HepG2 (cell line): ENCODE measurements at regions not wholly inside any gene's neighbourhood (a gene's known extent, or its start where the extent isn't known, plus 50 kb on each side); places are given as distances from the start of the nearest gene placed in this dataset.

Experiments used
- ATAC-seq: fragments of 200-7000 bp; cut with Tn5 transposase; 3 replicates; pipeline ENCODE4 v1.9.1; 2020; ENCODE audit warnings: mild to moderate bottlenecking, moderate library complexity
- BruUV-seq: library from RNA; stranded (reverse); fragments of 400-500 nt; replicated peaks from 2 replicates; lab custom pipeline; 2021; lab: Mats Ljungman, UMichigan
- CTCF ChIA-PET: fragments of 300-600 bp; formaldehyde crosslinking; extraction: SDS; loops from one replicate; lab custom pipeline; 2021; ENCODE audit warnings: low total read pairs, inconsistent platforms, low intra/inter-chr PET ratio; lab: Yijun Ruan, JAX
- POLR2A ChIA-PET: fragments of 350-600 bp; sonication (Branson Sonifier 250); formaldehyde crosslinking; loops from one replicate; lab custom pipeline; 2020; ENCODE audit warnings: antibody characterized with exemption, inconsistent platforms; lab: Yijun Ruan, JAX
- DNase-seq: peaks from one replicate; pipeline ENCODE4 v3.0.0-alpha.2; 2015; ENCODE audit warnings: low spot score
- FAIRE-seq: peaks from 3 replicates; lab custom pipeline; 2011; peaks lifted over from hg19 to GRCh38; lab: Jason Lieb, UNC
- H2AFZ ChIP-seq: one replicate; pipeline ENCODE4 v1.6.1; 2011; ENCODE audit warnings: low read length, inconsistent platforms
- H3K27ac ChIP-seq: fragments of 300-600 bp; 3 replicates; pipeline ENCODE4 v1.8.0; 2011; ENCODE audit warnings: mixed run types, mild to moderate bottlenecking, mixed read lengths, low read length, inconsistent platforms; ENCODE audit not compliant: insufficient read depth; ENCODE audit errors: extremely low read length
- H3K27me3 ChIP-seq, 2 experiments: fragments of 200-600 bp in 1 of 2; 2 replicates in 1 of 2; 3 replicates in 1 of 2; pipeline versions ENCODE4 v1.6.0 to v1.8.0; 2011; ENCODE audit warnings: low read length in 2 of 2, mild to moderate bottlenecking in 2 of 2, moderate library complexity in 2 of 2, inconsistent platforms in 1 of 2; ENCODE audit not compliant: insufficient read depth in 2 of 2, control insufficient read depth in 1 of 2
- H3K36me3 ChIP-seq, 2 experiments: fragments of 200-600 bp in 1 of 2; replicated peaks in 1 of 2; 2 replicates in 1 of 2; 3 replicates in 1 of 2; pipeline versions ENCODE4 v1.5.1 to v1.8.0; 2011; ENCODE audit warnings: low read length in 2 of 2, inconsistent platforms in 1 of 2; ENCODE audit not compliant: insufficient read depth in 2 of 2, control insufficient read depth in 1 of 2
- H3K4me1 ChIP-seq: 2 replicates; pipeline ENCODE4 v1.5.1; 2012; ENCODE audit warnings: low read length, inconsistent platforms; ENCODE audit not compliant: insufficient read depth
- H3K4me2 ChIP-seq: 2 replicates; pipeline ENCODE4 v1.6.0; 2011; ENCODE audit warnings: low read depth, low read length, inconsistent platforms
- H3K4me3 ChIP-seq, 3 experiments: fragments of 200-600 bp in 1 of 3; sonication (generic), shearing (Covaris generic) in 1 of 3; replicated peaks in 1 of 3; 2 replicates each; pipeline ENCODE4 v1.5.1; 2011 to 2016; ENCODE audit warnings: low read length in 3 of 3, inconsistent platforms in 2 of 3, low read depth in 2 of 3, mild to moderate bottlenecking in 2 of 3, control low read depth in 1 of 3, mixed read lengths in 1 of 3; ENCODE audit not compliant: insufficient read depth in 1 of 3
- H3K79me2 ChIP-seq: one replicate; pipeline ENCODE4 v1.6.1; 2011; ENCODE audit warnings: low read length, inconsistent platforms; ENCODE audit not compliant: insufficient read depth
- H3K9ac ChIP-seq: 2 replicates; pipeline ENCODE4 v1.6.0; 2011; ENCODE audit warnings: mild to moderate bottlenecking, low read depth, low read length, inconsistent platforms; ENCODE audit not compliant: insufficient read depth
- H3K9me3 ChIP-seq: 2 replicates; pipeline ENCODE4 v1.5.1; 2012; ENCODE audit warnings: mild to moderate bottlenecking, low read length
- H4K20me1 ChIP-seq: 2 replicates; pipeline ENCODE4 v1.6.0; 2011; ENCODE audit warnings: inconsistent platforms, mild to moderate bottlenecking, low read length, moderate library complexity; ENCODE audit not compliant: insufficient read depth
- ATF2 ChIP-seq: sonication (generic); formaldehyde crosslinking; IDR thresholded peaks from 2 replicates; pipeline ENCODE4 v1.4.0; 2020; ENCODE audit warnings: missing genetic modification reagents
- CERS6 ChIP-seq: sonication (generic); formaldehyde crosslinking; IDR thresholded peaks from 2 replicates; pipeline ENCODE4 v1.5.0; 2020; ENCODE audit warnings: missing genetic modification reagents
- EEA1 ChIP-seq: sonication (generic); formaldehyde crosslinking; IDR thresholded peaks from 2 replicates; pipeline ENCODE4 v1.5.1; 2020; ENCODE audit warnings: mild to moderate bottlenecking, missing genetic modification reagents, borderline replicate concordance
- MXD1 ChIP-seq: sonication (generic); formaldehyde crosslinking; IDR thresholded peaks from 2 replicates; pipeline ENCODE4 v1.4.0; 2020; ENCODE audit warnings: mild to moderate bottlenecking, missing genetic modification reagents
- PHB2 ChIP-seq: fragments of 450-650 bp; IDR thresholded peaks from 2 replicates; pipeline ENCODE4 v1.6.1; 2018; ENCODE audit not compliant: partially characterized antibody
- RORA ChIP-seq: sonication (generic); formaldehyde crosslinking; IDR thresholded peaks from 2 replicates; pipeline ENCODE4 v1.5.0; 2020; ENCODE audit warnings: mild to moderate bottlenecking, missing genetic modification reagents, moderate library complexity
- SMAD3 ChIP-seq: sonication (generic); formaldehyde crosslinking; IDR thresholded peaks from 2 replicates; pipeline ENCODE4 v1.4.0; 2020; ENCODE audit warnings: missing genetic modification reagents
- SYNCRIP ChIP-seq: fragments of 200-400 bp; formaldehyde crosslinking; IDR thresholded peaks from 2 replicates; pipeline ENCODE4 v1.6.1; 2018; ENCODE audit warnings: mild to moderate bottlenecking, low read depth, low read length; ENCODE audit not compliant: insufficient read depth
- ZEB1 ChIP-seq: IDR thresholded peaks from 2 replicates; pipeline ENCODE4 v1.6.1; 2012; ENCODE audit warnings: mild to moderate bottlenecking, low read depth, inconsistent platforms; ENCODE audit not compliant: insufficient replicate concordance
- ZNF264 ChIP-seq: sonication (generic); formaldehyde crosslinking; IDR thresholded peaks from 2 replicates; pipeline ENCODE4 v1.4.0; 2020; ENCODE audit warnings: missing genetic modification reagents
- ZNF329 ChIP-seq: sonication (generic); formaldehyde crosslinking; IDR thresholded peaks from 2 replicates; pipeline ENCODE4 v1.9.0; 2021; ENCODE audit warnings: low read depth, mild to moderate bottlenecking, missing genetic modification reagents
- ZNF44 ChIP-seq: sonication (generic); formaldehyde crosslinking; IDR thresholded peaks from 2 replicates; pipeline ENCODE4 v1.5.1; 2020; ENCODE audit warnings: mild to moderate bottlenecking, missing genetic modification reagents
- ZNF503 ChIP-seq: sonication (generic); formaldehyde crosslinking; IDR thresholded peaks from 2 replicates; pipeline ENCODE4 v1.4.0; 2020; ENCODE audit warnings: missing genetic modification reagents
- WGBS: methylation state at CpG from one replicate; pipeline ENCODE4 v1.1.6; 2017; ENCODE audit warnings: low lambda C conversion rate; 5-methylcytosine and 5-hydroxymethylcytosine counted together
- in situ Hi-C: cut with HindIII; loops from 2 replicates; pipeline ENCODE4 v1.10.0; 2017; ENCODE audit warnings: low pct_unique_long_range_greater_than_20kb; ENCODE audit not compliant: extremely low pct_ligation_motif_present
- intact Hi-C: fragments of 100-400 bp; cut with micrococcal nuclease; formaldehyde crosslinking; loops from one replicate; pipeline ENCODE4 v1.10.0; 2022; ENCODE audit not compliant: unreplicated experiment

GRCh38 chr1:11345971-11346715 lies 73.1 kb downstream of the UBIAD1 start:
- Histone ChIP-seq H4K20me1 (no peaks in the 10 kb centered on the region), H3K27ac (no peak overlapping the region), H3K79me2 (no peaks in the 10 kb centered on the region), H3K9ac (no peak overlapping the region), H3K27me3 (peaks cover 9 to 43% of the 10 kb centered on the region in 2 experiments), H2AFZ (no peak overlapping the region), H3K4me2 (no peak overlapping the region), H3K4me3 (no peak overlapping the region), H3K9me3 (no peaks in the 10 kb centered on the region), H3K36me3 (no peaks in the 10 kb centered on the region), H3K4me1 (no peaks in the 10 kb centered on the region)
- WGBS, result 21% methylated on average over 17 of the region's 19 CpGs
- TF ChIP-seq ATF2, result no peak
- no peak for TF ChIP-seq CERS6 (CRISPR knock-in tag)
- TF ChIP-seq SYNCRIP, result no peak
- BruUV-seq, result no TSS peak
- ATAC-seq (no peak), FAIRE-seq (no peak), DNase-seq (no peak)
- ChIA-PET POLR2A (no interaction called here), CTCF (no interaction called here)
- intact Hi-C loops, result no loop called here
- in situ Hi-C loops, result no loop called here

- Histone ChIP-seq H3K9me3 (no peaks in the 10 kb centered on the region), H2AFZ (no peak overlapping the region), H3K79me2 (no peaks in the 10 kb centered on the region), H3K4me2 (no peak overlapping the region), H3K27me3 (peaks cover 6 to 35% of the 10 kb centered on the region in 2 experiments; a peak in 4 of 5 replicates), H3K9ac (no peak overlapping the region), H3K4me1 (no peaks in the 10 kb centered on the region), H3K36me3 (no peaks in the 10 kb centered on the region), H3K4me3 (no peak overlapping the region), H4K20me1 (no peaks in the 10 kb centered on the region), H3K27ac (no peak overlapping the region)
- POLR2A ChIA-PET, result no interaction called here
- intact Hi-C loops, result no loop called here
- DNase-seq (no peak), ATAC-seq (no peak), FAIRE-seq (no peak)
- BruUV-seq, result no TSS peak
- in situ Hi-C loops, result no loop called here
- WGBS, result 18% methylated on average over 13 of the region's 14 CpGs
- CTCF ChIA-PET, result no interaction called here
- TF ChIP-seq ZEB1, result no peak
- no peak for TF ChIP-seq ZNF44 (CRISPR knock-in tag)
- TF ChIP-seq PHB2, result no peak
- no peak for TF ChIP-seq EEA1 (CRISPR knock-in tag)
- TF ChIP-seq ZNF503, result no peak
- TF ChIP-seq MXD1 (CRISPR knock-in tag), result no peak
- no peak for TF ChIP-seq SMAD3
- TF ChIP-seq RORA (CRISPR knock-in tag), result no peak
- no peak for TF ChIP-seq ZNF264 (CRISPR knock-in tag)
- TF ChIP-seq ZNF329 (CRISPR knock-in tag), result no peak
Observed at GRCh38 chr1:11350265-11350664, 77.3 kb downstream of the UBIAD1 start.
